ENCODE measurements at regions not wholly inside any gene's neighbourhood (a gene's known extent, or its start where the extent isn't known, plus 50 kb on each side); places are given as distances from the start of the nearest gene placed in this dataset.

- Histone ChIP-seq H3K27me3 (no peaks in the 10 kb centered on the region), H3K4me3 (no peak overlapping the region), H3K36me3 (no peaks in the 10 kb centered on the region), H3K4me1 (no peaks in the 10 kb centered on the region), H3K9me3 (no peaks in the 10 kb centered on the region), H3K27ac (no peak overlapping the region)
- intact Hi-C loops (cut with DNase I; ENCODE audit: low total_unique reads) (no loop called here), in situ Hi-C loops (cut with MboI; ENCODE audit: low sequenced_read_pairs in 4 of 4) (loop anchor here in 1 of 4 donors (25.0 kb wide), 1 partner anchor 108 kb away; no protein-coding TSS in a partner anchor)
- DNase-seq (no peak), ATAC-seq (no peak)
- TF ChIP-seq POLR2A (IDR thresholded peaks at IDR 0.05) = no peak
- TF ChIP-seq, protein P1, sequence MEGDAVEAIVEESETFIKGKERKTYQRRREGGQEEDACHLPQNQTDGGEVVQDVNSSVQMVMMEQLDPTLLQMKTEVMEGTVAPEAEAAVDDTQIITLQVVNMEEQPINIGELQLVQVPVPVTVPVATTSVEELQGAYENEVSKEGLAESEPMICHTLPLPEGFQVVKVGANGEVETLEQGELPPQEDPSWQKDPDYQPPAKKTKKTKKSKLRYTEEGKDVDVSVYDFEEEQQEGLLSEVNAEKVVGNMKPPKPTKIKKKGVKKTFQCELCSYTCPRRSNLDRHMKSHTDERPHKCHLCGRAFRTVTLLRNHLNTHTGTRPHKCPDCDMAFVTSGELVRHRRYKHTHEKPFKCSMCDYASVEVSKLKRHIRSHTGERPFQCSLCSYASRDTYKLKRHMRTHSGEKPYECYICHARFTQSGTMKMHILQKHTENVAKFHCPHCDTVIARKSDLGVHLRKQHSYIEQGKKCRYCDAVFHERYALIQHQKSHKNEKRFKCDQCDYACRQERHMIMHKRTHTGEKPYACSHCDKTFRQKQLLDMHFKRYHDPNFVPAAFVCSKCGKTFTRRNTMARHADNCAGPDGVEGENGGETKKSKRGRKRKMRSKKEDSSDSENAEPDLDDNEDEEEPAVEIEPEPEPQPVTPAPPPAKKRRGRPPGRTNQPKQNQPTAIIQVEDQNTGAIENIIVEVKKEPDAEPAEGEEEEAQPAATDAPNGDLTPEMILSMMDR (IDR thresholded peaks at IDR 0.05 in 4 of 5, conservative IDR thresholded peaks at IDR 0.05 in 1 of 5) = no peak
Measured at GRCh38 chr9:73595036-73595545, 443.4 kb downstream of the ANXA1 start.

- Histone ChIP-seq H3K27ac (no peak overlapping the region), H3K36me3 (no peaks in the 10 kb centered on the region), H3K4me1 (no peaks in the 10 kb centered on the region), H3K4me3 (no peak overlapping the region), H3K27me3 (no peaks in the 10 kb centered on the region), H3K9me3 (no peaks in the 10 kb centered on the region)
- no peak for DNase-seq
- ATAC-seq = no peak
- intact Hi-C loops (cut with DNase I; ENCODE audit: low total_unique reads) (no loop called here), in situ Hi-C loops (cut with MboI; ENCODE audit: low sequenced_read_pairs in 4 of 4) (loop anchor here in 1 of 4 donors (25.0 kb wide), 1 partner anchor 109 kb away; no protein-coding TSS in a partner anchor)
- TF ChIP-seq, protein P1 (IDR thresholded peaks at IDR 0.05 in 4 of 5, conservative IDR thresholded peaks at IDR 0.05 in 1 of 5) = no peak
- TF ChIP-seq POLR2A (IDR thresholded peaks at IDR 0.05) = no peak
Measured at GRCh38 chr9:73596321-73596720, 444.7 kb downstream of the ANXA1 start.

GRCh38 chr9:73597039-73597438 lies 445.4 kb downstream of the ANXA1 start:
- no peaks in the 10 kb centered on the region for H3K27me3 ChIP-seq
- H3K9me3 ChIP-seq = no peaks in the 10 kb centered on the region
- in situ Hi-C loops (cut with MboI; ENCODE audit: low sequenced_read_pairs in 4 of 4) (loop anchor here in 1 of 4 donors (25.0 kb wide), 1 partner anchor 110 kb away; no protein-coding TSS in a partner anchor), intact Hi-C loops (cut with DNase I; ENCODE audit: low total_unique reads) (no loop called here)
- ATAC-seq (no peak), DNase-seq (no peak)
- no peak overlapping the region for H3K27ac ChIP-seq
- no peaks in the 10 kb centered on the region for H3K36me3 ChIP-seq
- H3K4me3 ChIP-seq = no peak overlapping the region
- H3K4me1 ChIP-seq = no peaks in the 10 kb centered on the region
- TF ChIP-seq, protein P1 (IDR thresholded peaks at IDR 0.05 in 4 of 5, conservative IDR thresholded peaks at IDR 0.05 in 1 of 5) = no peak
- TF ChIP-seq POLR2A (IDR thresholded peaks at IDR 0.05) = no peak

GRCh38 chr9:73597771-73598170 lies 446.1 kb downstream of the ANXA1 start:
- H3K27ac ChIP-seq = no peak overlapping the region
- no peak for ATAC-seq

More at GRCh38 chr9:73597771-73598170, 446.1 kb downstream of the ANXA1 start:
- no peak overlapping the region for H3K4me3 ChIP-seq
- H3K9me3 ChIP-seq = no peaks in the 10 kb centered on the region
- H3K36me3 ChIP-seq = no peaks in the 10 kb centered on the region
- H3K4me1 ChIP-seq = no peaks in the 10 kb centered on the region
- no peak for TF ChIP-seq POLR2A (IDR thresholded peaks at IDR 0.05)
- TF ChIP-seq, protein P1 (IDR thresholded peaks at IDR 0.05 in 4 of 5, conservative IDR thresholded peaks at IDR 0.05 in 1 of 5) = no peak
- no peak for DNase-seq
- intact Hi-C loops (cut with DNase I; ENCODE audit: low total_unique reads) (no loop called here), in situ Hi-C loops (cut with MboI; ENCODE audit: low sequenced_read_pairs in 4 of 4) (loop anchor here in 1 of 4 donors (25.0 kb wide), 1 partner anchor 110 kb away; no protein-coding TSS in a partner anchor)
- no peaks in the 10 kb centered on the region for H3K27me3 ChIP-seq

Data from gastrocnemius medialis (tissue), 4 donors.